Body of pancreas (tissue), 4 donors: ENCODE measurements at regions not wholly inside any gene's neighbourhood (a gene's known extent, or its start where the extent isn't known, plus 50 kb on each side); places are given as distances from the start of the nearest gene placed in this dataset.
A peak's percentile ranks its signal among the peaks of the same experiment; 100 is the strongest.

ENCODE experiments used
- ATAC-seq: fragments of 150-250 bp; one replicate; pipeline ENCODE4 v1.9.1; 2016
- DNase-seq, 4 donors: peaks; one replicate each; pipeline ENCODE4 v3.0.0-alpha.2; 2019
- H3K27ac ChIP-seq, 4 donors: fragments of 200-600 bp; sonication (generic); 1 replicate in 3 of 4; 2 replicates in 1 of 4; pipeline versions ENCODE4 v1.5.1 to v1.6.1; 2016 to 2019; ENCODE audit warnings: mild to moderate bottlenecking in 1 of 4, mixed read lengths in 1 of 4, moderate library complexity in 1 of 4
- H3K27me3 ChIP-seq, 2 donors: fragments of 200-600 bp; sonication (generic); one replicate each; pipeline ENCODE4 v1.6.0; 2016; ENCODE audit warnings: mild to moderate bottlenecking in 1 of 2
- H3K36me3 ChIP-seq, 2 donors: fragments of 200-600 bp; sonication (generic); replicated peaks in 1 of 2; 2 replicates each; pipeline ENCODE4 v1.5.1; 2016; ENCODE audit warnings: low read depth in 2 of 2; ENCODE audit not compliant: insufficient read depth in 1 of 2
- H3K4me1 ChIP-seq: fragments of 200-600 bp; sonication (generic); one replicate; pipeline ENCODE4 v1.6.0; 2016
- H3K4me3 ChIP-seq, 2 donors: fragments of 200-600 bp; sonication (generic); 1 replicate in 1 of 2; 2 replicates in 1 of 2; pipeline ENCODE4 v1.5.1; 2016 to 2019
- H3K9me3 ChIP-seq, 3 donors: fragments of 200-600 bp; sonication (generic); 1 replicate in 2 of 3; 2 replicates in 1 of 3; pipeline ENCODE4 v1.5.1; 2016
- CTCF ChIP-seq, 7 experiments: fragments of 450-650 bp in 4 of 7; fragments of 200-600 bp in 3 of 7; sonication (generic) in 3 of 7; IDR thresholded peaks; one replicate each; pipeline ENCODE4 v1.5.1; 2016 to 2019; ENCODE audit warnings: antibody characterized with exemption in 7 of 7
- POLR2A ChIP-seq, 3 donors: fragments of 450-650 bp; IDR thresholded peaks; one replicate each; pipeline ENCODE4 v1.6.1; 2016; ENCODE audit warnings: antibody characterized with exemption in 3 of 3, mild to moderate bottlenecking in 2 of 3
- WGBS, 2 donors: methylation state at CpG; one replicate each; pipeline ENCODE4 v1.1.5; 2017; 5-methylcytosine and 5-hydroxymethylcytosine counted together
- intact Hi-C: fragments of 100-400 bp; cut with DNase I; formaldehyde crosslinking; loops from one replicate; pipeline ENCODE4 v1.15.1; 2023

GRCh38 chr13:90918536-90918935 lies 429.0 kb upstream of the MIR17HG start:
- DNase-seq (no peak), ATAC-seq (no peak)
- H3K4me1 ChIP-seq = no peaks in the 10 kb centered on the region
- intact Hi-C loops = no loop called here
- H3K27me3 ChIP-seq = no peaks in the 10 kb centered on the region
- H3K36me3 ChIP-seq = no peaks in the 10 kb centered on the region
- TF ChIP-seq POLR2A (IDR thresholded peaks at IDR 0.05) (no peak), CTCF (IDR thresholded peaks at IDR 0.05) (no peak)
- no peak overlapping the region for H3K4me3 ChIP-seq
- no peaks in the 10 kb centered on the region for H3K9me3 ChIP-seq
- WGBS, 2 donors = 55 to 85% methylated on average over 2 of the region's 2 CpGs
- no peak overlapping the region for H3K27ac ChIP-seq

GRCh38 chr13:90919153-90919552 lies 428.3 kb upstream of the MIR17HG start:
- H3K36me3 ChIP-seq = no peaks in the 10 kb centered on the region
- no peak overlapping the region for H3K4me3 ChIP-seq
- H3K9me3 ChIP-seq = no peaks in the 10 kb centered on the region
- 68 to 69% methylated on average over 3 of the region's 3 CpGs for WGBS, 2 donors
- DNase-seq (no peak), ATAC-seq (no peak)
- intact Hi-C loops = no loop called here
- H3K4me1 ChIP-seq = no peaks in the 10 kb centered on the region
- no peak overlapping the region for H3K27ac ChIP-seq
- no peaks in the 10 kb centered on the region for H3K27me3 ChIP-seq
- TF ChIP-seq CTCF (IDR thresholded peaks at IDR 0.05) (no peak), POLR2A (IDR thresholded peaks at IDR 0.05) (no peak)

GRCh38 chr13:90926459-90926858 lies 421.0 kb upstream of the MIR17HG start:
- TF ChIP-seq POLR2A (IDR thresholded peaks at IDR 0.05) (no peak), CTCF (IDR thresholded peaks at IDR 0.05) (no peak)
- intact Hi-C loops = no loop called here
- no peaks in the 10 kb centered on the region for H3K9me3 ChIP-seq
- H3K27ac ChIP-seq = no peak overlapping the region
- 2 to 19% methylated on average over 2 of the region's 2 CpGs for WGBS, 2 donors
- H3K27me3 ChIP-seq = no peaks in the 10 kb centered on the region
- ATAC-seq (peak; percentile 45), DNase-seq (peak in 2 of 4 donors; percentile 20 to 40)
- peaks cover 10% of the 10 kb centered on the region for H3K4me1 ChIP-seq
- H3K4me3 ChIP-seq = no peak overlapping the region
- no peaks in the 10 kb centered on the region for H3K36me3 ChIP-seq

- no peak overlapping the region for H3K4me3 ChIP-seq
- H3K4me1 ChIP-seq = peaks cover 10% of the 10 kb centered on the region
- H3K9me3 ChIP-seq = no peaks in the 10 kb centered on the region
- no peak for DNase-seq
- H3K27me3 ChIP-seq = no peaks in the 10 kb centered on the region
- no peak overlapping the region for H3K27ac ChIP-seq
- no peak for ATAC-seq
- no peaks in the 10 kb centered on the region for H3K36me3 ChIP-seq
- WGBS, 2 donors = 90 to 95% methylated on average over 7 of the region's 7 CpGs
- TF ChIP-seq CTCF (IDR thresholded peaks at IDR 0.05) (no peak), POLR2A (IDR thresholded peaks at IDR 0.05) (no peak)
- intact Hi-C loops = no loop called here
These were observed 419.4 kb upstream of the MIR17HG start for GRCh38 chr13:90928109-90928508.

GRCh38 chr13:90933097-90933826 lies 414.2 kb upstream of the MIR17HG start:
- H3K36me3 ChIP-seq = no peaks in the 10 kb centered on the region
- no peaks in the 10 kb centered on the region for H3K27me3 ChIP-seq
- ATAC-seq (no peak), DNase-seq (no peak)
- intact Hi-C loops = no loop called here
- H3K27ac ChIP-seq = no peak overlapping the region
- H3K4me3 ChIP-seq = no peak overlapping the region
- H3K9me3 ChIP-seq = no peaks in the 10 kb centered on the region
- TF ChIP-seq CTCF (IDR thresholded peaks at IDR 0.05) (no peak), POLR2A (IDR thresholded peaks at IDR 0.05) (no peak)
- H3K4me1 ChIP-seq = peaks cover 3% of the 10 kb centered on the region
- 77% methylated on average over 3 of the region's 3 CpGs for WGBS, 2 donors
